ENCODE measurements at regions not wholly inside any gene's neighbourhood (a gene's known extent, or its start where the extent isn't known, plus 50 kb on each side); places are given as distances from the start of the nearest gene placed in this dataset.

GRCh38 chr1:229736376-229736775 lies 110.3 kb downstream of the URB2 start:
- TF ChIP-seq CTCF (IDR thresholded peaks at IDR 0.05; ENCODE audit: insufficient read depth, low read length): no peak
- TF ChIP-seq POLR2AphosphoS5 (IDR thresholded peaks at IDR 0.05; ENCODE audit: low read depth): no peak
- no peak for TF ChIP-seq GABPA (IDR thresholded peaks at IDR 0.05; ENCODE audit: low read depth)

All from HL-60 (cell line).